Panc1 (cell line): ENCODE measurements at regions not wholly inside any gene's neighbourhood (a gene's known extent, or its start where the extent isn't known, plus 50 kb on each side); places are given as distances from the start of the nearest gene placed in this dataset.

ENCODE experiments used
- ATAC-seq: fragments of 200-7000 bp; cut with Tn5 transposase; 2 replicates; pipeline ENCODE4 v1.9.1; 2020; ENCODE audit warnings: mild to moderate bottlenecking, moderate library complexity
- BruUV-seq: library from RNA; stranded (reverse); fragments of 400-500 nt; replicated peaks from 2 replicates; lab custom pipeline; 2021; lab: Mats Ljungman, UMichigan
- CTCF ChIA-PET: fragments of 300-600 bp; sonication (Branson Sonifier 250); formaldehyde crosslinking; loops from one replicate; lab custom pipeline; 2022; ENCODE audit warnings: antibody characterized with exemption; lab: Charles Lee
- POLR2A ChIA-PET: fragments of 300-600 bp; sonication (Branson Sonifier 250); formaldehyde crosslinking; loops from one replicate; lab custom pipeline; 2022; ENCODE audit warnings: antibody characterized with exemption; lab: Charles Lee
- DNase-seq: peaks from one replicate; pipeline ENCODE4 v3.0.0-alpha.2; 2010; ENCODE audit warnings: low read depth, low spot score
- H3K27ac ChIP-seq: 2 replicates; pipeline ENCODE4 v1.5.1; 2011; ENCODE audit warnings: mild to moderate bottlenecking, low read length, inconsistent platforms
- H3K27me3 ChIP-seq: fragments of 200-500 bp; sonication (Bioruptor generic); 2 replicates; pipeline ENCODE4 v1.6.0; 2014; ENCODE audit warnings: low read length, inconsistent platforms; ENCODE audit not compliant: control insufficient read depth, insufficient read depth
- H3K36me3 ChIP-seq: fragments of 200-500 bp; sonication (Bioruptor generic); 2 replicates; pipeline ENCODE4 v1.5.1; 2014; ENCODE audit warnings: inconsistent platforms, mild to moderate bottlenecking, low read length, moderate library complexity; ENCODE audit not compliant: control insufficient read depth, insufficient read depth
- H3K4me1 ChIP-seq: 2 replicates; pipeline ENCODE4 v1.5.1; 2011; ENCODE audit warnings: inconsistent platforms, mild to moderate bottlenecking, low read length, moderate library complexity; ENCODE audit not compliant: control insufficient read depth, insufficient read depth
- H3K4me3 ChIP-seq, 2 experiments: 2 replicates each; pipeline ENCODE4 v1.5.1; 2011 to 2012; ENCODE audit warnings: low read depth in 2 of 2, low read length in 2 of 2, mild to moderate bottlenecking in 2 of 2, inconsistent platforms in 1 of 2, moderate library complexity in 1 of 2
- H3K9me3 ChIP-seq: fragments of 200-500 bp; sonication (Bioruptor generic); 2 replicates; pipeline ENCODE4 v1.5.1; 2014; ENCODE audit warnings: low read depth, mild to moderate bottlenecking, inconsistent platforms, low read length, moderate library complexity; ENCODE audit not compliant: control insufficient read depth, insufficient read depth
- POLR2AphosphoS5 ChIP-seq: IDR thresholded peaks from 2 replicates; pipeline ENCODE4 v1.6.1; 2012; ENCODE audit warnings: mild to moderate bottlenecking, low read depth, low read length, moderate library complexity
- SIN3A ChIP-seq: IDR thresholded peaks from 2 replicates; pipeline ENCODE4 v1.6.1; 2012; ENCODE audit warnings: low read depth, mild to moderate bottlenecking, low read length, moderate library complexity, borderline replicate concordance; ENCODE audit not compliant: insufficient read depth
- TCF7L2 ChIP-seq: IDR thresholded peaks from 2 replicates; pipeline ENCODE4 v1.6.1; 2011; ENCODE audit warnings: mild to moderate bottlenecking, low read depth, low read length, inconsistent platforms
- in situ Hi-C: cut with HindIII; loops from 2 replicates; pipeline ENCODE4 v1.10.0; 2016; ENCODE audit warnings: low sequenced_read_pairs, low pct_unique_long_range_greater_than_20kb
- intact Hi-C: fragments of 100-400 bp; cut with micrococcal nuclease; formaldehyde crosslinking; loops from one replicate; pipeline ENCODE4 v1.10.0; 2022; ENCODE audit not compliant: unreplicated experiment
- TF ChIP-seq, protein P1 (sequence below), 2 experiments: IDR thresholded peaks; 2 replicates each; pipeline ENCODE4 v1.6.1; 2011 to 2012; ENCODE audit warnings: low read depth in 2 of 2, control low read depth in 1 of 2, low read length in 1 of 2, mild to moderate bottlenecking in 1 of 2, moderate library complexity in 1 of 2; ENCODE audit not compliant: insufficient read depth in 1 of 2
- TF ChIP-seq, protein P2 (sequence below): fragments of 450-650 bp; IDR thresholded peaks from 2 replicates; pipeline ENCODE4 v1.5.1; 2017; ENCODE audit warnings: mild to moderate bottlenecking

DNA sequence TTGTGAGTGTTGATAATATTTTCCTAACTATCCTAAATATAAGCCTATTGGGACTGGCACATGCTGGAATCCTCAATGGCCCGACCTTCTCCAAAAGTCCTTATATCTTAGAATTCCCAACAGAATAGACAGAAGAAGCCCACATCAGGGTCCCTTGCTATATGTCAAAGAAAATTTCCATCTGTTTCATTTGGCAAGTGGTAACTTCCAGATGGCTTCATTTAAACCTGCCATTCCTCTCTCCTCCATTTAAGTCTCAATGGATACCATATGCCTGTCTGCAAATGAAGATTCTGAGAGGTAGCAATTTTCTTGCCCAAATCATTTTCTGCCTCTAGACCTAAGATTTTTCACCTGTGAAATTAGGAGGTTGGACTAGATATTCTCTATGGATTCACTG lies 73.1 kb upstream of the KCNA4 start:
- TF ChIP-seq, protein P1, sequence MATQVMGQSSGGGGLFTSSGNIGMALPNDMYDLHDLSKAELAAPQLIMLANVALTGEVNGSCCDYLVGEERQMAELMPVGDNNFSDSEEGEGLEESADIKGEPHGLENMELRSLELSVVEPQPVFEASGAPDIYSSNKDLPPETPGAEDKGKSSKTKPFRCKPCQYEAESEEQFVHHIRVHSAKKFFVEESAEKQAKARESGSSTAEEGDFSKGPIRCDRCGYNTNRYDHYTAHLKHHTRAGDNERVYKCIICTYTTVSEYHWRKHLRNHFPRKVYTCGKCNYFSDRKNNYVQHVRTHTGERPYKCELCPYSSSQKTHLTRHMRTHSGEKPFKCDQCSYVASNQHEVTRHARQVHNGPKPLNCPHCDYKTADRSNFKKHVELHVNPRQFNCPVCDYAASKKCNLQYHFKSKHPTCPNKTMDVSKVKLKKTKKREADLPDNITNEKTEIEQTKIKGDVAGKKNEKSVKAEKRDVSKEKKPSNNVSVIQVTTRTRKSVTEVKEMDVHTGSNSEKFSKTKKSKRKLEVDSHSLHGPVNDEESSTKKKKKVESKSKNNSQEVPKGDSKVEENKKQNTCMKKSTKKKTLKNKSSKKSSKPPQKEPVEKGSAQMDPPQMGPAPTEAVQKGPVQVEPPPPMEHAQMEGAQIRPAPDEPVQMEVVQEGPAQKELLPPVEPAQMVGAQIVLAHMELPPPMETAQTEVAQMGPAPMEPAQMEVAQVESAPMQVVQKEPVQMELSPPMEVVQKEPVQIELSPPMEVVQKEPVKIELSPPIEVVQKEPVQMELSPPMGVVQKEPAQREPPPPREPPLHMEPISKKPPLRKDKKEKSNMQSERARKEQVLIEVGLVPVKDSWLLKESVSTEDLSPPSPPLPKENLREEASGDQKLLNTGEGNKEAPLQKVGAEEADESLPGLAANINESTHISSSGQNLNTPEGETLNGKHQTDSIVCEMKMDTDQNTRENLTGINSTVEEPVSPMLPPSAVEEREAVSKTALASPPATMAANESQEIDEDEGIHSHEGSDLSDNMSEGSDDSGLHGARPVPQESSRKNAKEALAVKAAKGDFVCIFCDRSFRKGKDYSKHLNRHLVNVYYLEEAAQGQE (IDR thresholded peaks at IDR 0.05; ENCODE audit: insufficient read depth in 1 of 2, low read depth in 2 of 2, low read length in 1 of 2): no peak
- TF ChIP-seq POLR2AphosphoS5: no peak
- TF ChIP-seq TCF7L2: no peak
- TF ChIP-seq SIN3A: no peak
- TF ChIP-seq, protein P2, sequence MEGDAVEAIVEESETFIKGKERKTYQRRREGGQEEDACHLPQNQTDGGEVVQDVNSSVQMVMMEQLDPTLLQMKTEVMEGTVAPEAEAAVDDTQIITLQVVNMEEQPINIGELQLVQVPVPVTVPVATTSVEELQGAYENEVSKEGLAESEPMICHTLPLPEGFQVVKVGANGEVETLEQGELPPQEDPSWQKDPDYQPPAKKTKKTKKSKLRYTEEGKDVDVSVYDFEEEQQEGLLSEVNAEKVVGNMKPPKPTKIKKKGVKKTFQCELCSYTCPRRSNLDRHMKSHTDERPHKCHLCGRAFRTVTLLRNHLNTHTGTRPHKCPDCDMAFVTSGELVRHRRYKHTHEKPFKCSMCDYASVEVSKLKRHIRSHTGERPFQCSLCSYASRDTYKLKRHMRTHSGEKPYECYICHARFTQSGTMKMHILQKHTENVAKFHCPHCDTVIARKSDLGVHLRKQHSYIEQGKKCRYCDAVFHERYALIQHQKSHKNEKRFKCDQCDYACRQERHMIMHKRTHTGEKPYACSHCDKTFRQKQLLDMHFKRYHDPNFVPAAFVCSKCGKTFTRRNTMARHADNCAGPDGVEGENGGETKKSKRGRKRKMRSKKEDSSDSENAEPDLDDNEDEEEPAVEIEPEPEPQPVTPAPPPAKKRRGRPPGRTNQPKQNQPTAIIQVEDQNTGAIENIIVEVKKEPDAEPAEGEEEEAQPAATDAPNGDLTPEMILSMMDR: no peak
- no peaks in the 10 kb centered on the region for H3K4me1 ChIP-seq
- no peak for DNase-seq
- ChIA-PET CTCF (no interaction called here), POLR2A (no interaction called here)
- no TSS peak for BruUV-seq
- intact Hi-C loops: no loop called here
- H3K36me3 ChIP-seq: no peaks in the 10 kb centered on the region
- no peak overlapping the region for H3K4me3 ChIP-seq
- ATAC-seq: no peak
- H3K27ac ChIP-seq: no peak overlapping the region
- no peaks in the 10 kb centered on the region for H3K27me3 ChIP-seq
- in situ Hi-C loops: no loop called here
- H3K9me3 ChIP-seq: no peaks in the 10 kb centered on the region

DNA sequence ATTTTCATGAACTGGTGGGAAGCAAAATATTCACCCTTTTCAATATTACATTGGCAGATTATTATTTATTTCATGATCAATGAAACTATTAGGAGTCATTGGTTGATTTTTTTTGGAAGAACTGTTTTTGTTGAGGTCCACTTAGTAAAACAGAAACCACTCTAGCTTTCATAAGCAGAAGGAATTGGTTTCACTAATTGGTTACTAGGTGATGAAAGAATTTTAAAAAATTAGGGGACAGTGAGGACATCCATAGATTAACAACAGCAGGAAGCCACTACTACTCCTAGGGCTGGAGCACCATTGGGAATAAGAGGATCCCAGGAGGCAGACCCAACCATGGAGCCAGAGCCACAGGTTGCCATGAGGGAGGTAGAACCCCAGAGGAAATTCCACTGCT lies 74.4 kb upstream of the KCNA4 start:
- Histone ChIP-seq H3K9me3 (no peaks in the 10 kb centered on the region), H3K36me3 (no peaks in the 10 kb centered on the region), H3K27ac (no peak overlapping the region), H3K27me3 (no peaks in the 10 kb centered on the region), H3K4me1 (no peaks in the 10 kb centered on the region), H3K4me3 (no peak overlapping the region)
- intact Hi-C loops: no loop called here
- no peak for TF ChIP-seq TCF7L2
- ChIA-PET CTCF (no interaction called here), POLR2A (no interaction called here)
- no TSS peak for BruUV-seq
- in situ Hi-C loops: no loop called here
- ATAC-seq (no peak), DNase-seq (no peak)

DNA sequence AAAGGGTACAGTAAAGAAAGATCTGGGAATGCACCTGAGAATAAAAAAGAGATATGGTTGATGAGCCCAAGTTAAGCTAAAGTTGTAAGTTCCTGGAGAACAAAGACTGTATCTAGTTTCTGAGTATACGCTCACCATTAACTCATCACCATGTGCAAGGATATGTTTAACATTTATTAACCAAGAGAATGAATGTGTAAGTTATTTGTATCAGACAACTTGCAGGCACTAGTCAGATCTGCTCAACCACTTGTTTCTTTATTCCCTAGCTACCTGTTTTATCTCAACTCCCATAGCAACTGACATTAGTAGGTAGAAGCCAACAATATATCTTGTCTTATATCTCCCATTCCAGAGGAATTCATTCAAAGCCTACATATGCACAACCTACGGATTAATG lies 74.9 kb upstream of the KCNA4 start:
- TF ChIP-seq, protein P2: no peak
- TF ChIP-seq, protein P1 (IDR thresholded peaks at IDR 0.05; ENCODE audit: insufficient read depth in 1 of 2, low read depth in 2 of 2, low read length in 1 of 2): no peak
- no peak for TF ChIP-seq TCF7L2
- no peak for TF ChIP-seq SIN3A
- no peak for TF ChIP-seq POLR2AphosphoS5
- ATAC-seq (no peak), DNase-seq (no peak)
- H3K4me1 ChIP-seq: no peaks in the 10 kb centered on the region
- H3K9me3 ChIP-seq: no peaks in the 10 kb centered on the region
- intact Hi-C loops: no loop called here
- no peak overlapping the region for H3K27ac ChIP-seq
- no TSS peak for BruUV-seq
- H3K4me3 ChIP-seq: no peak overlapping the region
- H3K36me3 ChIP-seq: no peaks in the 10 kb centered on the region
- in situ Hi-C loops: no loop called here
- ChIA-PET POLR2A (no interaction called here), CTCF (no interaction called here)
- H3K27me3 ChIP-seq: no peaks in the 10 kb centered on the region
